GM18870 (cell line): ENCODE measurements at regions not wholly inside any gene's neighbourhood (a gene's known extent, or its start where the extent isn't known, plus 50 kb on each side); places are given as distances from the start of the nearest gene placed in this dataset.
"Not testable (repeated sequence)": the region's sequence is repeated elsewhere in the genome, so short reads cannot be mapped to it uniquely, and the experiment has no call there.

Experiments
- ATAC-seq: cut with Tn5 transposase; IDR thresholded peaks from one replicate; pipeline ENCODE4 v1.9.1; 2021; ENCODE audit warnings: moderate library complexity; ENCODE audit not compliant: unreplicated experiment

DNA sequence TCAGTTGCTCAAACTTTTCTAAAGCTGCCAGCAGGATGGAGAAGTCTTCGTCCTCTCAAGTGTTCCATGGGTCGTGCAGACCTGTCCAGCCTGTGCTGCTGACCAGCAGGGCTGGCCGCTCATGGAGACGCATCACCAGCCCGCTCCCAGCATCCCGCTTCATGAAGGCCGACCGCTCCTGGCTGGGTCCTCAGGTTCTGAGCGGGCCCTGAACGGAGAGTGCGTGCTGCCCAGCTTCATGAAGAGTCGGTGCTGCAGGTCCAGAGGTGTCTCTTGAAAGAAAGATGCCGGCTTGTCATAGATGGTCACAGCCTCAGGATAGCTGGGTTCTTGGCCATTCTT, 75.8 kb upstream of the KCNAB1 start:
- no peak for ATAC-seq

DNA sequence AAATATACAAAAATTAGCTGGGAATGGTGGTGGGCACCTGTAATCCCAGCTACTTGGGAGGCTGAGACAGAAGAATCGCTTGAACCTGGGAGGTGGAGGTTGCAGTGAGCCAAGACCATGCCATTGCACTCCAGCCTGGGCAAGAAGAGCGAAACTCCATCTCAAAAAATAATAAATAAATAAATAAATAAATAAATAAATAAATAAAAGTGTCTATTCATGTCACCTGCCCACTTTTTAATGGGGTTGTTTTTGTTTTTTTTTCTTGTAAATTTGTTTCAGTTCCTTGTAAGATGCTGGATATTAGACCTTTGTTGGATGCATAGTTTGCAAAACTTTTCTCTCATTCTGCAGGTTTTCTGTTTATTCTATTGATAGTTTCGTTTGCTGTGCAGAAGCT, 71.9 kb upstream of the KCNAB1 start:
- not testable (repeated sequence) for ATAC-seq

DNA sequence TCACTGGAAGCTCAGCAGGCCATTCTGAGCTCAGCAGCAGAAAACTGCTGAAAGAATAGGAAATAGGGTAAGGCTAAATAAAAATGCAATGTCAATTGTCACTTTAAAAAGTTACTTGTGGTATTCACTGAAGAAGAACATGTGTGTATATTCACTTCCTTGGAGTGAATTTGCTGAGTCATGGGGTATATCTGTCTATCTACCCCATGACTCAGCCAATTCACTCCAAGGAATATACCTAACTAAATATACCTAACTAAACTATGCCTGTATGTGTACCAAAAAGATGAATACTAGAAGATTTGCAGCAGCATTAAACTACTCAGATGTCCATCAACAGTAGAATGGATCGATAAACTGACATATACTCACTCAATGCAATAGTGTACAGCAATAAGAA, 69.5 kb upstream of the KCNAB1 start:
- ATAC-seq: no peak

DNA sequence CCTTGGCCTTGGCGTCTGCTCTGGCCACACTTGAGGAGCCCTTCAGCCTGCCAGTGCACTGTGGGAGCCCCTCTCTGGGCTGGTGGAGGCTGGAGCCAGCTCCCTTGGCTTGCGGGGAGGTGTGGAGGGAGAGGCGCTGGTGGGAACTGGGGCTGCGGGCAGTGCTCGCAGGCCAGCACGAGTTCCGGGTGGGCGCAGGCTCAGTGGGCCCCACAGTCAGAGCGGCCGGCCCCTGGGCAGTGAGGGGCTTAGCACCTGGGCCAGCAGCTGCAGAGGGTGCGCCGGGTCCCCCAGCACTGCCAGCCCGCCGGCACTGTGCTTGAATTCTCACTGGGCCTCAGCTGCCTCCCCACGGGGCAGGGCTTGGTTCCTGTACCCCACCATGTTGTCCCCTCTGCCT, 68.7 kb upstream of the KCNAB1 start:
- no peak for ATAC-seq

DNA sequence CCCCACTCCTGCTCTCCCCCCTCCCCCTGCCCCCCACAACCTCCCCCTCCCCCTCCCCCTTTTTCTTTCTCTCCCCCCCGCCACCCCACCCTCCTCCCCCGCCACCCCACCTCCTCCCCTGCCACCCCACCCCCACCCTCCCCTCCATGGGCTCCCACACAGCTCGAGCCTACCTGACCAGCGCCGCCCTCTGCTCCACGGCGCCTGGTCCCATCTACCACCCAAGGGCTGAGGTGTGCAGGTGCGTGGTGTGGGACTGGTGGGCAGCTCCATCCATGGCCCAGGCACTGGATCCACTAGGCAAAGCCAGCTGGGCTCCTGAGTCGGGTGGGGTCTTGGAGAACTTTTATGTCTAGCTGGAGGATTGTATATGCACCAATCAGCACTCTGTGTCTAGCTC, 68.3 kb upstream of the KCNAB1 start:
- no peak for ATAC-seq

DNA sequence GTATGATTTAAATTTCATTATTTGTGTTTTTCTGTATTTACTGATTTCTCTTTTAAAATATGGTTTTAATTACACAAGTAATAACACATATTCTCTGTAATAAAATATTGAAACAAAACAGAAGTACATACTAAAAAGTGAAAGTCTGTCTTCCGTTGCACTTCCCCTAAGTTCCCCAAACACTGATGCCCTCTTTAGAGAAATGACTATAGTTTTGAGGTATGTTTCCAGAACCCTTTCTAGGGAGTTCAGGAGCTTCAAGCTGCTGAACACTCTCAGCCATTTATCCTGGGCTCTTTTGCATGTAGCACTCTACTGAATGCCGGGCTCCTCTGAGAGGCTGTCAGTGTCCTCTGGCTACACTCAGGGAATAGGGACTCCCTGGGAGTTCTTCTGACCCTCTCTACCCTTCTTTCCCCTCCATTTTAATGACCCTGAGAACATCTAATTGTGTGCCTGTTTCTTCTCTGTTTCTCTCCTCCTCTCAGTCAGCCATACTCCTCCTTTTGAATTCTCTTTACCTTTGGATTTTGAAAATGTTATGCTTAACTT, 60.4 kb upstream of the KCNAB1 start:
- ATAC-seq: no peak

DNA sequence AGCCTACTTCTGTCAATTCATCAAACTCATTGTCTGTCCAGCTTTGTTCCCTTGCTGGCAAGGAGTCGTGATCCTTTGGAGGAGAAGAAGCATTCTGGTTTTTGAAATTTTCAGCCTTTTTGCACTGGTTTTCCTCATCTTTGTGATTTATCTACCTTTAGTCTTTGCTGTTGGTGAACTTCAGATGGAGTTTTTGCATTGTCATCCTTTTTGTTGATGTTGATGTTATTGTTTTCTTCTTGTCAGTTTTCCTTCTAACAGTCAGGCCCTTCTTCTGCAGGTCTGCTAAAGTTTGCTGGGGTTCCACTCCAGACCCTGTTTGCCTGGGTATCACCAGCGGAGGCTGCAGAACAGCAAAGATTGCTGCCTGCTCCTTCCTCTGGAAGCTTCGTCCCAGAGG, 52.2 kb upstream of the KCNAB1 start:
- not testable (repeated sequence) for ATAC-seq

DNA sequence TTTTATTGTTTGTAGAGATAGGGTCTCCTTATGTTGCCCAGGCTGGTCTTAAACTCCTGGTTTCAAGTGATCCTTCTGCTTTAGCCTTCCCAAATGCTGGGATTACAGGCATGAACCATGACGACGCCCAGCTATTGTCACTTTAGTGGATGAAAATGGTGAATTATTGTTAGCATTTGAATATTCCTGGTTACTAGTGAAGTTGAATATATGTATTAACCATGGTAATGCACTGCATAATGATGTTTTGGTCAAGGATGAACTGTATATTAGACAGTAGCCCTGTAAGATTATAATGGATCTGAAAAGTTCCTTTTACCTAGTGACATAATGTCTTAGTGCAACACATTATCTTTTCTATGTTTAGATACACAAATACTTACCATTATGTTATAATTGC, 50.4 kb upstream of the KCNAB1 start:
- ATAC-seq: no peak
